H1 (cell line): ENCODE measurements at regions not wholly inside any gene's neighbourhood (a gene's known extent, or its start where the extent isn't known, plus 50 kb on each side); places are given as distances from the start of the nearest gene placed in this dataset.

Experiments used
- CTCF ChIP-seq, 3 experiments: IDR thresholded peaks; 1 replicate in 2 of 3; 2 replicates in 1 of 3; pipeline versions ENCODE4 v1.5.1 to v1.6.1; 2011; ENCODE audit warnings: low read length in 3 of 3, mild to moderate bottlenecking in 3 of 3, inconsistent platforms in 2 of 3, low read depth in 1 of 3, moderate library complexity in 1 of 3; ENCODE audit not compliant: insufficient read depth in 1 of 3; ENCODE audit errors: control extremely low read depth in 1 of 3
- EGR1 ChIP-seq: IDR thresholded peaks from 2 replicates; pipeline ENCODE4 v1.6.1; 2011; ENCODE audit warnings: low read depth, low read length, borderline replicate concordance
- MAFK ChIP-seq: IDR thresholded peaks from 2 replicates; pipeline ENCODE4 v1.6.1; 2012; ENCODE audit warnings: low read depth, mild to moderate bottlenecking, improper control_type of control experiment, low read length
- TCF12 ChIP-seq: IDR thresholded peaks from 2 replicates; pipeline ENCODE4 v1.6.1; 2011; ENCODE audit warnings: low read depth, mild to moderate bottlenecking, low read length

GRCh38 chr6:156408655-156409054 is 368.5 kb upstream of the ARID1B start (continued):
- TF ChIP-seq CTCF (IDR thresholded peaks at IDR 0.05; ENCODE audit: control extremely low read depth in 1 of 3, insufficient read depth in 1 of 3, low read depth in 1 of 3, low read length in 3 of 3) (no peak), EGR1 (no peak), MAFK (no peak), TCF12 (no peak)
- TF ChIP-seq, all 59 proteins: peak for 0
